Loucy (cell line): ENCODE measurements at regions not wholly inside any gene's neighbourhood (a gene's known extent, or its start where the extent isn't known, plus 50 kb on each side); places are given as distances from the start of the nearest gene placed in this dataset.

ENCODE experiments used
- CTCF ChIP-seq: fragments of 200-600 bp; sonication (generic); conservative IDR thresholded peaks from 2 replicates; pipeline ENCODE4 v1.5.1; 2014; ENCODE audit warnings: mild to moderate bottlenecking, antibody characterized with exemption, low read length
- EZH2phosphoT487 ChIP-seq: fragments of 200-600 bp; IDR thresholded peaks from 2 replicates; pipeline ENCODE4 v1.6.1; 2018; ENCODE audit warnings: antibody characterized with exemption, mild to moderate bottlenecking, moderate library complexity, borderline replicate concordance

- TF ChIP-seq CTCF (no peak), EZH2phosphoT487 (no peak)
Measured at GRCh38 chr9:22217254-22217653, 208.1 kb upstream of the CDKN2B start.
